NCI-H2227 (cell line): ENCODE measurements at regions not wholly inside any gene's neighbourhood (a gene's known extent, or its start where the extent isn't known, plus 50 kb on each side); places are given as distances from the start of the nearest gene placed in this dataset.

ENCODE experiments used
- DNase-seq: peaks from one replicate; lab custom pipeline; 2025; ENCODE audit not compliant: unreplicated experiment; lab: John Stamatoyannopoulos, UW

DNA sequence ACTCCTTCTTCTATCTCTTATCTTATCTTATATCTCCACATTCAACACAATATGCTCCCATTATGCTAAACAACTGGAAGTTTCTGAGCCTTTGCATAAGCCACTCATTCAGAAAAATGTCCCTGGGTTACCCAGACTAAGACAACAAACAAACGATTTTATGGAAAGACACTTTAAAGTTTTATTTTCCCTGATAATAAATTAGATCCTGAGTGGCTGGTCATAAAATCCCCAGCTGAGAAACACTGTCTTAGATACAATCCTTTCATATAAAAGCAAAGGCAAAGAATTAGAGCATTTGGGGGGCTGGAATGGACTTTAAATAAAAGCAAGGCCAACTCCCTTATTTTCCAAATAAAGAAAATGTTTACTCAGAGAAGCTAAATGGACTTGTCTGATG lies 322.3 kb downstream of the GBE1 start:
- DNase-seq: no peak

DNA sequence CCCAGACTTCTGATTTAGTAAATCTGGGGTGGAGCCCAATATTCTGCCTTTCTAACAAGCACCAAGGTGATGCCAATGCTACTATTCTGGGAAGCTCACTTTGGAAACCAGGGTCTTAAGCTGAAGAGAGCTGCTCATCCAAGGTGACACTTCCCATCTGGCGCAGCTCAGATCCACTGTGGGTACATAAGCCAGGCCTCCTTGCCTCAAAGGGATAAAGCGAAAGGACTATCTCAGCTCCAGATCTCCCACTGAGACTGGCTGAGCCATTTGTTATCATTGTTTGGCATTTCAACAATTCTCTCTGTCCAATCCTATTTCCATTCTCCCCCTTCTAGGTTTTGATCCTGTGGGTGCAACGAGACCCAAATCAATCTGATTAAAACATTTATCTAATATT lies 323.8 kb downstream of the GBE1 start:
- DNase-seq: no peak

- no peak for DNase-seq
Measured at GRCh38 chr3:81436182-81436581, 325.3 kb downstream of the GBE1 start.

DNA sequence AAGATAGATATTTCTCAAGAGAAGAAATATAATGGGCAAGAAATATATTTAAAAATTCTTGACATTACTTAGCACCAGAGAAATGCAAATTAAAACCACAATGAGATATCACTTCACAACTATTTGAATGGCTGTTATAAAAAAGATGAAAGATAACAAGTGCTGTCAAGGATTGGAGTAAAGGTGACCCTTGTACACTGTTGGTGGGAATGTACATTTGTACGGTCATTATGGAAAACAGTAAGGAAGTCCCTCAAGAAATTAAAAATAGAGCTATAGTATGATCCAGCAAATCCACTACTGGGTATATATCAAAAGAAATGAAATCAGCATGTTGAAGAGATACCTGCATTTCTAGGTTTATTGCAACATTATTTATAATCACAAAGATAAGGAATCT lies 326.4 kb downstream of the GBE1 start:
- DNase-seq: no peak

DNA sequence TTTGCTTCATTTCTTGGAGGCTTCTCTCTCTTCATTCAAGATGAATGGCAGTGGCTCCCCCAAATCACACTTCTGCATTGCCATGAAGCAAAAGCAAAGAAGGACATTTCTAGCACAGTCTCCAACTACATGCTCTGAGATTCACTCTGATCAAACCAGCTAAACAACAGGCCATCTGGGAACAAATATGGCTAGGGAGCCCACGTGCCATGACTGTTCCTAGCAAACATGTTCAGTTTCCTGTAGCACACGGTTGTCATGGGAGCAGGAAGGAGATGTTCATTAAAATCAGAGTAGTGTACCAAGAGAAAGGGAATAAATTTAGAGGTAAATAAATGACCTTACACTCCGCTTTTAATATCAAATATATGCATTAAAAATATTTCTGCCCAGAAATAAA lies 327.3 kb downstream of the GBE1 start:
- DNase-seq: no peak

DNA sequence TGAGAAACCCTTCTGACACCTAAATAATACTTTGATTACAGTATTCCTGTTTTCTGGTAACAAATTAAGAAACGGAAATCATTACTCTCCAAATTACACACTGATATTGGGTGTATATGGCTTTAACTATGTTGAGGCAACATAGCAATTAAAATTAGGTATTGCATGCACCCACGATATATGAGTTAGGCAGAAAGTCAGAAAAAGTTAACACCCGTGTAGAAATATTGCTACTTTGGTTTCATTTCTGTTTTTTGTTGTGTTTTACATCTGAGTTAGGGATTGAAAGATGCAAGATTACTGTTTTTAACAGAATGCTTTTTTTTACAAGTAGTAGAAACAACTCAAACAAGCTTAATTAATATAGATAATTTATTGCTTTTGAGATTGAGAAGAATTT lies 327.8 kb downstream of the GBE1 start:
- DNase-seq: no peak

- DNase-seq: no peak
Measured at GRCh38 chr3:81432456-81432855, 329.0 kb downstream of the GBE1 start.

GRCh38 chr3:81426826-81427577 lies 334.4 kb downstream of the GBE1 start:
- no peak for DNase-seq

- no peak for DNase-seq
Measured at GRCh38 chr3:81425198-81425868, 336.1 kb downstream of the GBE1 start.

GRCh38 chr3:81419228-81419627 lies 342.2 kb downstream of the GBE1 start:
- DNase-seq: no peak

DNA sequence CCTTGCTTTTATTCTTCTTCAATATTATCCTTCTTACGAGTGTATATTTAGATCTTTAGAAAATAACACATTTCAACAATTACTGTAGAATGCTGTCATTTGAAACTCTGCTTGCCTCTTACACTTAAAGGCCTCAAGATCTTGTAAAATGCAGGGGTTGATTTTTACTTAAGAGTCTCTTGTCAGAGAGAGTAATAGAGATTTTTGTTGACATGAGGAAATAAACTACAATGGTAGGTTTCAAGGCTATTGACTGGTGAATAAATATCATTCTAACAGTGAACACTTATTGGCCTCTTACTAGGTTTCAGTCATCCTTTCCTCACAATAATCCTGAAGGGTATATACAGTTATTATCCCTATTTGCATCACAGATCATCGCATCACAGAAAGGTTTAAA lies 344.6 kb downstream of the GBE1 start:
- DNase-seq: peak; percentile 32

DNA sequence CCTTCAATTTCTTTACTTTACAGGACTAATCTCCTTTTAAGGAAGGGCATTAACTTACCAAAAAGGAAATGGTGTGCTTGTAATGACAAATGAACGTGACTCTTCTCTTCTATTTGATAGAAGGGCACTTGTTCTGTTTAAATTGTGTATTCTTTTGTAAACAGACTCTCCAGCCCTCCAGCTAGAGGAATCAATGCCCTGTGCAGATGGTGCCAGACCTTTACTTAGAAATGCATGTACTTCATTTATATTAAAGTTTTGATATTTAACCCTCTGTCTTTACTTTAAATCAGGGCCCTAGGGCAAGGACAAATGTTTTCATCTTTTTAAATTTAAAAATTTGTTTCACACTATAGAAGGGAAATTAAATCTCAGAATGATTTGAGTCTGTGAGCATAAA lies 355.1 kb downstream of the GBE1 start:
- no peak for DNase-seq

DNA sequence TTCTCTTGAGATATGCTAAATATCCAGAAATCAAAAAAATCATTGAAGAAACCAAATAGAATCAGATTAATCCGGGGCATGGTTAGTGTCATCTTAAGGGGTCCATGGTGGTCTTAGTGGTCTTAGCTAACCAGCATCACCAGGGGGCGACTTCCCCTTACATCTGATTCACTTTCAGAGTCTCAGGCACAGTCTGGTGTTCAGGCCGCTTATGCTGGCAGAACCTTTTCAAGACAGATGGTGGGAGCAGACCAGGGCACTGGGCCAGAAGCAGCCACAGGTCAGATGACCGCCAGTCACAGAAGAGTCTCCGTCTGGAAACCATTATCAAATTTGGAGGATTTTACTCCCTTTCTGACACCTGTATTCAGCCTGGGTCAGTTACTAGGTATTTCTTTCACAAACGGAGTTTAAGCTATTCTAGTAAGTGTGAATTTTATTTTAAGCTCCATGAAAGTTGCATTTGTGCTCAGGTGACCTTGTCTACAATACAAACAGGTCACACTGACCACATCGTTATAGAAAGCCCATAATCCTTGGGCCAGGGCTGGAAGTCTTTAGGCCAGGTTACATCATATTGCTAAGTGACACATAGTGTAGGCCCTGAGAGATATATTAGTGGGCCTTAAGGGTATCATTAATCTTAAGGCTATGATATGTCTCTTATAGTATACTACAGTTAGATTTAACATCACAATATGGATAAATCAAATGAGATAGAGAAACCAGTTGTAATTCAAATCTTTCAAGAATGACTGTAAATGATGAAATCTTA lies 365.5 kb downstream of the GBE1 start:
- DNase-seq: peak; percentile 0

DNA sequence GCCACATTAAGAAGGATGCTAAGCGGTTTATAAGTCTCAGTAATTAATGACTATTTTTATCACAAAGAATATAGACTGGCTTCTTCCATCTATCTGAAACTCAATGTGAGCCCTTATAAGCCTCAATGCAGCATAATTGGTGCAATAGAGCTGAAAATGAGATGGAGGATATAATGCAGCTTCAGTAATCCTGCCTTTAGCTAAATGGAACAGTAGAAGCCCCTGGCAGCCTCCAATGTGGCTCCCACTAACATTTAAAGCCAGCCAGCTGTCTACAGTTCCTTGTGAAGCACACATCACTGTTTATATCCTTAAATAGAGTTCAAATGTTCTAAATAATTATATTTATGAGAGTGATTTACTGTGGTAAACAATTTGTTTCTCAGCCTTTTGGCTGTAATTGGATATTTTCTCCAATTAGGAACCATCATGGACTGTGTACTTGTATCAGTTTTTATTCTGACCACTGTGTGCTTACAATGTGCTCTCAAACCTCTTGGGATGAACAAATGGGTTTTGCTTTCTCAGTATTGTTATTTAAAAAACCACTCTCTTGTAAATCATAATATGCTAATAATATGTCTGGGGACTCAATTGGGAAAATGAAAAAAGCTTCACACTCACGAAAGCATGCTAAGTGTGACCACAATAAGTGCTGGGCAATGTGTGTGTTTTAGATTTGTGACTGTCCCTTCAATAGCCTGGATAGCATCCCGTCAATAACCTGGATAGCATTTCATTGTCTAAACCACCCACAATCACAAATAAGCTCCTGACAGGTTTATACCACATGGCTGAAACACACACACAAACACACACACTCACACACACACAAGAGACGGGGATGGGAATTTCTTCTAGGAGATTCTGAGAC lies 366.6 kb downstream of the GBE1 start:
- no peak for DNase-seq

DNA sequence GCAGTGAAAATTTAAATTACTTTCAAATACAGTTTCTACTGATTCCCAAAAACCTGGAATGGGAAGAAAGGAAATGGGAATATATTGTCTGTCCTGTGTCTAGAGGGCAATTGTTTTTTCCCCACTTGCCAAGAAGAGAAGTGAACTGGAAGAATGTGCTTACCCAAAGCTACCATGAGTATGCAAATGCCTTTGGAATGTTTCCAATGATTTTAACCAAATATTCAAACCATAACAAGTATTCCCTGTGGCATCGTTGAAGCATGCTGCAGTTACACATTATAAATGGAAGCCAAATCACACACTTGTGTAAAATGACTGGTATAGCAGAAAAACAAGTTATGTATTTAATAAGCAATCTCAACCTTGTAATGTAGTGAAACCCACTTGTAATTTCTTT lies 368.2 kb downstream of the GBE1 start:
- DNase-seq: no peak

DNA sequence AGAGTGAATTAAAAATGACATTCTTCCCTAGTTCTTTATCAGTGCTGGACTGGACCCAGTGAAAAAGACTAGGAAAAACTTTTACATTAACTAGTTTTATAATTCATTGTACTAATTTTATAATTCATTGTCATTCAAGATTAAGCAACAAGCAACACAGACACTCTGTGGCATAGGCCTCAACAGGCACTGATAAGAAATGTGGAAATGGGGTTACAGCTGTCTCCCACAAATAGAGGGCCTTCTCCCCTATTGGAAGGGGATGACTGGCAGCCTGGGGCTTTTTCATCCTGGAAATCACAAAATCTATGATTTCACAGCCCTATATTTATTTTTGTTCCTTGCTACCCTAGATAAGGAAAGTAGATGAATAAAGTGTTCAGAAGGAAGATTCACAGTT lies 370.6 kb downstream of the GBE1 start:
- DNase-seq: no peak

GRCh38 chr3:81388191-81388590 lies 373.3 kb downstream of the GBE1 start:
- DNase-seq: no peak

- DNase-seq: no peak
Measured at GRCh38 chr3:81382470-81382869, 379.0 kb downstream of the GBE1 start.

DNA sequence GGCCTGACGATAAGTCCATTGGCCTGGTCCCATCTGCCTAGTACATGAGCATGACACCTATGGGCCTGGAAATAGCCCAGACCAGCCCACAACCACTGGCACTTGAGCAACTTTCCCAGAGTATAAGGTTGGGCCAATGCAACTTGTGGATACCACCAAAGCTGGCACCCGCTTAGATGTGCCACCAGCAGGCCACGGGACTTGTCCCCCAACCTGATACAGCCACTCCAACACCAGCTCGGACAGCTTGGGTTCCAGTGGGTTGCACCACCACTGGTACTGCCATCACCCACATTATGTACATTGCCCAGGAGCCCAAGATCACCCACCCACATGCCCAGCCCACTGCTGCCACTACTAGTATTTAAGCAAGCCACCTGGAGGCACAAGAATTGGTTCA lies 381.2 kb downstream of the GBE1 start:
- DNase-seq: no peak

DNA sequence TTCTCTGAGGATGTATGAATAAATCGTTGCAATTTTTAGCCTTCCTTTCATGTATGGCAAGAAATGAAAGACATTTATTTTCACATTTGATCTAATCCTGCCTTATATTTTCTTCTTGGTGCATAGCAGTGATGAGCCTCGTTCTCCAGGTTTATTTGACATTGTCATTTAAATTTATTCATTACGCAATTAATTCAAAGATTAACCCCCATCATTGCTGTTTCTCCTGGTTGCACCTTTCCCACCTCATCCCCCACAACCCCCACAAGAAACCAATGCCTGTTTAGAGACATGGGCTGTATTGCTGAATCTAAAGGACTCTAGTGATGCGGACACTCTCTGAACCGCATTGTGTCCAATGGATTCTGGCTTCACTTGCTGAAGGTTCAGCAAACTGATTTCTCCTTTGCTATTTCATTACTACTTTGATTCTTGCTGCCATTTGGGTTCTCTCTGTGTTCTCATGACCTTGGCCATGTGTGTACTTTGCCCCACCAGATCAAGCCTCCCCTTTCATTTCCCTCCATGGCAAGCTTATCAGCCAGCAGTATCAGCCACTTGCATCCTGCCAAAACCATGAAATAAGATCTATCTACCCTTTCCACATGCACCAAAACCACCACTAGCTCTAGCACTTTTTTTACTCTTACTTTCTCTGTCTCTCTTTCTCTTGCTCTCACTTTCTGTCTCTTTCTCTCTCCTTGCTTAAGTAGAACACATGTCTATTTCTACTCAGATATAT lies 382.7 kb downstream of the GBE1 start:
- DNase-seq: no peak
